ENCODE measurements at regions not wholly inside any gene's neighbourhood (a gene's known extent, or its start where the extent isn't known, plus 50 kb on each side); places are given as distances from the start of the nearest gene placed in this dataset.

DNA sequence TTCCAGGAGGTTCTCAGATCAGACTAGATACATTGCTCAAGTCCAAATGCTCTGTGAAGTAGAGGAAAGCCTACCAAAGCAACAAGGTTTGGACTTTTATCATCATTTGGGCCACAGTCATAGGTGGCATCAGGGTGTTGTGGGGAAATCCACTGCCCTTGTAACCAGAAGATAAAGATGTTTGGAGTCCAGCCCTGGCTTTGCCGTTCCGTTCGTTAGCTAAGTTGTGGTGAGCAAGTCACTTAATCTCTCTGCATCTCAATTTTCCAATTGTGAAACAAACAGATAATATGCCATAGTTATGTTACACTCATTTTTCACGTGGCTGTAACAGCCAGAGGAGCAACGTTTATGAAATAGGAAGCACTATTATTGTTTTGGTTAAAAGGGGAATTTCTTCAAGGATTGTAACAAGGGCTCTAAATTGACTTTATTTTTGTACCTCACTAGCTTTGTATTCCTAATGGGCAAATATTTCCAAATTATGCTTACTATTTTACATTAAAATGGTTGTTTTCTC lies 125.6 kb downstream of the CD47 start:
- Histone ChIP-seq H3K36me3 (ENCODE audit: control insufficient read depth in 4 of 4, insufficient read depth in 4 of 4, low read length in 4 of 4) (no peaks in the 10 kb centered on the region), H3K27me3 (ENCODE audit: control insufficient read depth in 3 of 3, insufficient read depth in 3 of 3, low read length in 2 of 3) (no peaks in the 10 kb centered on the region), H3K9me3 (ENCODE audit: control insufficient read depth in 4 of 4, insufficient read depth in 3 of 4, low read length in 3 of 4) (no peaks in the 10 kb centered on the region), H3K27ac (ENCODE audit: low read depth in 1 of 2, low read length in 1 of 2) (no peak overlapping the region), H3K9ac (ENCODE audit: insufficient read depth in 1 of 2, low read length in 2 of 2) (no peak overlapping the region), H3K4me3 (no peak overlapping the region), H3K4me1 (ENCODE audit: control insufficient read depth in 5 of 5, insufficient read depth in 5 of 5, low read length in 5 of 5) (peaks cover 0 to 5% (median 2%) of the 10 kb centered on the region in 5 donors)
- 47 to 68% methylated on average over 5 of the region's 5 CpGs for WGBS, 2 donors
- DNase-seq = no peak
- TF ChIP-seq, protein P1, sequence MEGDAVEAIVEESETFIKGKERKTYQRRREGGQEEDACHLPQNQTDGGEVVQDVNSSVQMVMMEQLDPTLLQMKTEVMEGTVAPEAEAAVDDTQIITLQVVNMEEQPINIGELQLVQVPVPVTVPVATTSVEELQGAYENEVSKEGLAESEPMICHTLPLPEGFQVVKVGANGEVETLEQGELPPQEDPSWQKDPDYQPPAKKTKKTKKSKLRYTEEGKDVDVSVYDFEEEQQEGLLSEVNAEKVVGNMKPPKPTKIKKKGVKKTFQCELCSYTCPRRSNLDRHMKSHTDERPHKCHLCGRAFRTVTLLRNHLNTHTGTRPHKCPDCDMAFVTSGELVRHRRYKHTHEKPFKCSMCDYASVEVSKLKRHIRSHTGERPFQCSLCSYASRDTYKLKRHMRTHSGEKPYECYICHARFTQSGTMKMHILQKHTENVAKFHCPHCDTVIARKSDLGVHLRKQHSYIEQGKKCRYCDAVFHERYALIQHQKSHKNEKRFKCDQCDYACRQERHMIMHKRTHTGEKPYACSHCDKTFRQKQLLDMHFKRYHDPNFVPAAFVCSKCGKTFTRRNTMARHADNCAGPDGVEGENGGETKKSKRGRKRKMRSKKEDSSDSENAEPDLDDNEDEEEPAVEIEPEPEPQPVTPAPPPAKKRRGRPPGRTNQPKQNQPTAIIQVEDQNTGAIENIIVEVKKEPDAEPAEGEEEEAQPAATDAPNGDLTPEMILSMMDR (IDR thresholded peaks at IDR 0.05; ENCODE audit: control extremely low read depth, extremely low read depth) = no peak
- no peak for ATAC-seq (ENCODE audit: insufficient read depth, low FRiP score)

DNA sequence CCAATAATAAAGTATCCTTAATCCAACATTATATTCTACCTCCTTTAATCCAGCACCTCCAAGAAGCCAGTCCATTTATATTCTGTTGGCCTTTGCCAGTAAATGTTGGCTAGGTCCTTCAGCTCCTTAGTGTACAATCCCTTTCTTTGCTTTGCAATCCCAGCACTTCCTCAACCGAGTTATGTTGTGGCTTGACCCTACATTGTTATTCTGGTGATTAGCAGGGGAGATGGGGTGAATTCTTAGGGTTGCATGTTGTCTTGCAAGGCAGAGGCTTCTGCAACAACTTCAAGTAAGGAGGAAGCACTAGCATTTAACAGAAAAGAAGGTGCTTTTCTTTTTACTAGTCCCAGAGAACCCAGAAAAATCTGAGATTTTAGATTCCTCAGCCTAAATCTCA lies 127.2 kb downstream of the CD47 start:
- DNase-seq = no peak
- H3K9ac ChIP-seq (ENCODE audit: insufficient read depth in 1 of 2, low read length in 2 of 2) = no peak overlapping the region
- no peak overlapping the region for H3K27ac ChIP-seq (ENCODE audit: low read depth in 1 of 2, low read length in 1 of 2)
- no peak for ATAC-seq (ENCODE audit: insufficient read depth, low FRiP score)
- H3K36me3 ChIP-seq (ENCODE audit: control insufficient read depth in 4 of 4, insufficient read depth in 4 of 4, low read length in 4 of 4) = no peaks in the 10 kb centered on the region
- H3K9me3 ChIP-seq (ENCODE audit: control insufficient read depth in 4 of 4, insufficient read depth in 3 of 4, low read length in 3 of 4) = no peaks in the 10 kb centered on the region
- 62 to 75% methylated on average over 1 of the region's 1 CpG for WGBS, 2 donors
- TF ChIP-seq, protein P1 (IDR thresholded peaks at IDR 0.05; ENCODE audit: control extremely low read depth, extremely low read depth) = no peak
- no peaks in the 10 kb centered on the region for H3K27me3 ChIP-seq (ENCODE audit: control insufficient read depth in 3 of 3, insufficient read depth in 3 of 3, low read length in 2 of 3)
- H3K4me1 ChIP-seq (ENCODE audit: control insufficient read depth in 5 of 5, insufficient read depth in 5 of 5, low read length in 5 of 5) = peaks cover 0 to 2% (median 1%) of the 10 kb centered on the region in 5 donors
- H3K4me3 ChIP-seq = no peak overlapping the region

DNA sequence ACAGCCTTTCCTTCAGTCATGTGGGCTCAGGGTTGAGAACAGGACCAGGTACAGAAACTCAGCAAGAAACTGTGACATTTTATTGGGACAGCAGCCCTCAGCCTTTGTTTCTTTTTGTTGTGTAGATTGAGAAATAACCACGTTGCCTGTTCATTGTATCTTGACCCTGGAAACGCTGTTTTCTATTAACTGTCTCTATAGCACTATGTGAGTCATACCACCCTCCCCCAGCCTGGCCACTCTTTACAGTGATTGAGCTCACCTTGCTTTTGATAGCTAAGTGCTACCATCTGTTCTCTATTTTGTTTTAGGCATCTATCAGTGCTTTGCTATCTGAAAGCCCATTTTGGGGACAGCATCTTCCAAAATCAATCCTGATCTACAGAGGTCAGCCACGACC lies 127.9 kb downstream of the CD47 start:
- no peak overlapping the region for H3K27ac ChIP-seq (ENCODE audit: low read depth in 1 of 2, low read length in 1 of 2)
- H3K4me1 ChIP-seq (ENCODE audit: control insufficient read depth in 5 of 5, insufficient read depth in 5 of 5, low read length in 5 of 5) = peaks cover 2 to 7% (median 6%) of the 10 kb centered on the region in 5 donors
- H3K27me3 ChIP-seq (ENCODE audit: control insufficient read depth in 3 of 3, insufficient read depth in 3 of 3, low read length in 2 of 3) = no peaks in the 10 kb centered on the region
- no peak overlapping the region for H3K9ac ChIP-seq (ENCODE audit: insufficient read depth in 1 of 2, low read length in 2 of 2)
- whole genome bisulfite sequencing, 2 donors = 78 to 84% methylated on average over 3 of the region's 3 CpGs
- H3K9me3 ChIP-seq (ENCODE audit: control insufficient read depth in 4 of 4, insufficient read depth in 3 of 4, low read length in 3 of 4) = no peaks in the 10 kb centered on the region
- TF ChIP-seq, protein P1 (IDR thresholded peaks at IDR 0.05; ENCODE audit: control extremely low read depth, extremely low read depth) = no peak
- H3K4me3 ChIP-seq = no peak overlapping the region
- no peak for DNase-seq
- no peaks in the 10 kb centered on the region for H3K36me3 ChIP-seq (ENCODE audit: control insufficient read depth in 4 of 4, insufficient read depth in 4 of 4, low read length in 4 of 4)
- ATAC-seq (ENCODE audit: insufficient read depth, low FRiP score) = peak; percentile 42

DNA sequence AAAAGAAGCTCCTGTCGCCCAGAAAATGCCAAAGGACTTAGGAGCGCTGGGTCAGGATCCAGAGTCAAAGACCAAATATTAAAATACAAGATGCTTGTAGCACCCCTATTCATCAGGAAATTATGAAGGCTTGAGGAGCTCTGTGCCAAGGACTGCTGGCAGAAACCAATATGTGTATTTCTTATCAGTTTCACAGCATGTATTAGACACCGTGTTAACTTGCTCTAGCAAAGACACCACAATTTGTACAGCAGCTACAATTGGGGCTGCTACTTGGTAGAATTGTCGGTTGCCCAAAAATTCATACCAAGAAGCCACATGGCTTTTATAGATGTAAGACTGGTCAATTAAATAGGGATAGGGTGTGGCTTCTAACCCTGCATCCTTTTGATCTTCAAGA lies 128.8 kb downstream of the CD47 start:
- WGBS, 2 donors = 88 to 96% methylated on average over 4 of the region's 4 CpGs
- Histone ChIP-seq H3K9me3 (ENCODE audit: control insufficient read depth in 4 of 4, insufficient read depth in 3 of 4, low read length in 3 of 4) (no peaks in the 10 kb centered on the region), H3K9ac (ENCODE audit: insufficient read depth in 1 of 2, low read length in 2 of 2) (no peak overlapping the region), H3K27me3 (ENCODE audit: control insufficient read depth in 3 of 3, insufficient read depth in 3 of 3, low read length in 2 of 3) (no peaks in the 10 kb centered on the region), H3K4me3 (no peak overlapping the region), H3K36me3 (ENCODE audit: control insufficient read depth in 4 of 4, insufficient read depth in 4 of 4, low read length in 4 of 4) (no peaks in the 10 kb centered on the region), H3K4me1 (ENCODE audit: control insufficient read depth in 5 of 5, insufficient read depth in 5 of 5, low read length in 5 of 5) (peaks cover 4 to 16% (median 14%) of the 10 kb centered on the region in 5 donors), H3K27ac (ENCODE audit: low read depth in 1 of 2, low read length in 1 of 2) (no peak overlapping the region)
- DNase-seq (no peak), ATAC-seq (ENCODE audit: insufficient read depth, low FRiP score) (no peak)
- TF ChIP-seq, protein P1 (IDR thresholded peaks at IDR 0.05; ENCODE audit: control extremely low read depth, extremely low read depth) = no peak
